ENCODE measurements at regions not wholly inside any gene's neighbourhood (a gene's known extent, or its start where the extent isn't known, plus 50 kb on each side); places are given as distances from the start of the nearest gene placed in this dataset.

DNA sequence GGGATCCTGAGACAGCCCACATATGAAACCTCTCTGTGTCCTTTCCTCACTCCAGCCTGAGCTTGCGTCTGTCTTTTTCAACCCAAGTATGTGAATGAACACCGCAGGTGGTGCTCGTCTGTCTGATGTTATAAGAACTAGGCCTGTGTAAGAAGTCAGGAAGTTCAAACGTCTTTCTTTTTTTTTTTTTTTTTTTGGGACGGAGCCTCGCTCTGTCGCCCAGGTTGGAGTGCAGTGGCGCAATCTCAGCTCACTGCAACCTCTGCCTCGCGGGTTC is 92.3 kb downstream of the ANKRD10 start:
- no peaks in the 10 kb centered on the region for H3K36me3 Mint-ChIP-seq (ENCODE audit: insufficient read depth, unreplicated experiment)
- no peaks in the 10 kb centered on the region for H3K36me3 ChIP-seq (ENCODE audit: control insufficient read depth, insufficient read depth, low read length)
- intact Hi-C loops (cut with micrococcal nuclease; ENCODE audit: unreplicated experiment), result no loop called here
- no peaks in the 10 kb centered on the region for H3K27me3 ChIP-seq (replicated peaks; ENCODE audit: control insufficient read depth, insufficient read depth, low read length)
- no peaks in the 10 kb centered on the region for H3K27me3 Mint-ChIP-seq (ENCODE audit: insufficient read depth, unreplicated experiment)
- DNase-seq, result no peak
- H3K4me3 ChIP-seq (ENCODE audit: low read depth, low read length), result no peak overlapping the region
- CTCF ChIA-PET, result interaction anchor here (1.5 kb wide), 1 partner anchor 229 kb away, joined by 4 read pairs; no protein-coding TSS in a partner anchor
- no peaks in the 10 kb centered on the region for H3K4me1 Mint-ChIP-seq (ENCODE audit: low read depth, unreplicated experiment)
- 0 out of 2 replicates have a peak, but pooled peaks cover 4% of the 10 kb centered on the region for H3K4me1 ChIP-seq
- no peak overlapping the region for H3K4me3 Mint-ChIP-seq (ENCODE audit: unreplicated experiment)
- TF ChIP-seq, protein P1, sequence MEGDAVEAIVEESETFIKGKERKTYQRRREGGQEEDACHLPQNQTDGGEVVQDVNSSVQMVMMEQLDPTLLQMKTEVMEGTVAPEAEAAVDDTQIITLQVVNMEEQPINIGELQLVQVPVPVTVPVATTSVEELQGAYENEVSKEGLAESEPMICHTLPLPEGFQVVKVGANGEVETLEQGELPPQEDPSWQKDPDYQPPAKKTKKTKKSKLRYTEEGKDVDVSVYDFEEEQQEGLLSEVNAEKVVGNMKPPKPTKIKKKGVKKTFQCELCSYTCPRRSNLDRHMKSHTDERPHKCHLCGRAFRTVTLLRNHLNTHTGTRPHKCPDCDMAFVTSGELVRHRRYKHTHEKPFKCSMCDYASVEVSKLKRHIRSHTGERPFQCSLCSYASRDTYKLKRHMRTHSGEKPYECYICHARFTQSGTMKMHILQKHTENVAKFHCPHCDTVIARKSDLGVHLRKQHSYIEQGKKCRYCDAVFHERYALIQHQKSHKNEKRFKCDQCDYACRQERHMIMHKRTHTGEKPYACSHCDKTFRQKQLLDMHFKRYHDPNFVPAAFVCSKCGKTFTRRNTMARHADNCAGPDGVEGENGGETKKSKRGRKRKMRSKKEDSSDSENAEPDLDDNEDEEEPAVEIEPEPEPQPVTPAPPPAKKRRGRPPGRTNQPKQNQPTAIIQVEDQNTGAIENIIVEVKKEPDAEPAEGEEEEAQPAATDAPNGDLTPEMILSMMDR (IDR thresholded peaks at IDR 0.05; ENCODE audit: insufficient read depth in 1 of 2, low read depth in 1 of 2, low read length in 1 of 2, severe bottlenecking in 1 of 2, unreplicated experiment in 1 of 2), result no peak
- H3K9me3 Mint-ChIP-seq (ENCODE audit: unreplicated experiment), result no peaks in the 10 kb centered on the region
- POLR2A ChIA-PET, result no interaction called here
- H3K27ac Mint-ChIP-seq (ENCODE audit: unreplicated experiment), result no peak overlapping the region
- BruUV-seq (replicated peaks), result no TSS peak
- H3K9me3 ChIP-seq, result no peaks in the 10 kb centered on the region

- H3K36me3 Mint-ChIP-seq (ENCODE audit: insufficient read depth, unreplicated experiment), result no peaks in the 10 kb centered on the region
- POLR2A ChIA-PET, result no interaction called here
- H3K27me3 ChIP-seq (replicated peaks; ENCODE audit: control insufficient read depth, insufficient read depth, low read length), result no peaks in the 10 kb centered on the region
- DNase-seq, result no peak
- CTCF ChIA-PET, result no interaction called here
- intact Hi-C loops (cut with micrococcal nuclease; ENCODE audit: unreplicated experiment), result no loop called here
- H3K27me3 Mint-ChIP-seq (ENCODE audit: insufficient read depth, unreplicated experiment), result no peaks in the 10 kb centered on the region
- no TSS peak for BruUV-seq (replicated peaks)
- no peaks in the 10 kb centered on the region for H3K4me1 Mint-ChIP-seq (ENCODE audit: low read depth, unreplicated experiment)
- no peak overlapping the region for H3K27ac Mint-ChIP-seq (ENCODE audit: unreplicated experiment)
- H3K9me3 Mint-ChIP-seq (ENCODE audit: unreplicated experiment), result no peaks in the 10 kb centered on the region
- no peak overlapping the region for H3K4me3 ChIP-seq (ENCODE audit: low read depth, low read length)
- no peaks in the 10 kb centered on the region for H3K9me3 ChIP-seq
- TF ChIP-seq, protein P1 (IDR thresholded peaks at IDR 0.05; ENCODE audit: insufficient read depth in 1 of 2, low read depth in 1 of 2, low read length in 1 of 2, severe bottlenecking in 1 of 2, unreplicated experiment in 1 of 2), result no peak
- no peak overlapping the region for H3K4me3 Mint-ChIP-seq (ENCODE audit: unreplicated experiment)
- H3K36me3 ChIP-seq (ENCODE audit: control insufficient read depth, insufficient read depth, low read length), result no peaks in the 10 kb centered on the region
- H3K4me1 ChIP-seq, result no peaks in the 10 kb centered on the region
These were observed 90.1 kb downstream of the ANKRD10 start for GRCh38 chr13:110824702-110825300.

- no peak overlapping the region for H3K4me3 Mint-ChIP-seq (ENCODE audit: unreplicated experiment)
- TF ChIP-seq, protein P1 (IDR thresholded peaks at IDR 0.05; ENCODE audit: insufficient read depth in 1 of 2, low read depth in 1 of 2, low read length in 1 of 2, severe bottlenecking in 1 of 2, unreplicated experiment in 1 of 2), result no peak
- intact Hi-C loops (cut with micrococcal nuclease; ENCODE audit: unreplicated experiment), result no loop called here
- DNase-seq, result no peak
- ChIA-PET CTCF (no interaction called here), POLR2A (no interaction called here)
- BruUV-seq (replicated peaks), result no TSS peak
- Histone ChIP-seq H3K36me3 (ENCODE audit: control insufficient read depth, insufficient read depth, low read length) (no peaks in the 10 kb centered on the region), H3K4me1 (no peaks in the 10 kb centered on the region), H3K9me3 (no peaks in the 10 kb centered on the region), H3K4me3 (ENCODE audit: low read depth, low read length) (no peak overlapping the region), H3K27me3 (replicated peaks; ENCODE audit: control insufficient read depth, insufficient read depth, low read length) (no peaks in the 10 kb centered on the region)
- no peaks in the 10 kb centered on the region for H3K9me3 Mint-ChIP-seq (ENCODE audit: unreplicated experiment)
- H3K27me3 Mint-ChIP-seq (ENCODE audit: insufficient read depth, unreplicated experiment), result no peaks in the 10 kb centered on the region
- H3K36me3 Mint-ChIP-seq (ENCODE audit: insufficient read depth, unreplicated experiment), result no peaks in the 10 kb centered on the region
- no peaks in the 10 kb centered on the region for H3K4me1 Mint-ChIP-seq (ENCODE audit: low read depth, unreplicated experiment)
- H3K27ac Mint-ChIP-seq (ENCODE audit: unreplicated experiment), result no peak overlapping the region
These were observed 89.4 kb downstream of the ANKRD10 start for GRCh38 chr13:110825516-110825915.
